PC-9 (cell line): ENCODE measurements at regions not wholly inside any gene's neighbourhood (a gene's known extent, or its start where the extent isn't known, plus 50 kb on each side); places are given as distances from the start of the nearest gene placed in this dataset.

Experiments used
- EZH2 ChIP-seq: fragments of 200-600 bp; sonication (generic); IDR thresholded peaks from 2 replicates; pipeline ENCODE4 v1.8.0; 2017; ENCODE audit warnings: antibody characterized with exemption, low read depth
- TF ChIP-seq, protein P1 (sequence below): fragments of 200-600 bp; sonication (generic); conservative IDR thresholded peaks from 2 replicates; pipeline ENCODE4 v1.6.1; 2017; ENCODE audit warnings: mixed run types, antibody characterized with exemption, mild to moderate bottlenecking, moderate library complexity

DNA sequence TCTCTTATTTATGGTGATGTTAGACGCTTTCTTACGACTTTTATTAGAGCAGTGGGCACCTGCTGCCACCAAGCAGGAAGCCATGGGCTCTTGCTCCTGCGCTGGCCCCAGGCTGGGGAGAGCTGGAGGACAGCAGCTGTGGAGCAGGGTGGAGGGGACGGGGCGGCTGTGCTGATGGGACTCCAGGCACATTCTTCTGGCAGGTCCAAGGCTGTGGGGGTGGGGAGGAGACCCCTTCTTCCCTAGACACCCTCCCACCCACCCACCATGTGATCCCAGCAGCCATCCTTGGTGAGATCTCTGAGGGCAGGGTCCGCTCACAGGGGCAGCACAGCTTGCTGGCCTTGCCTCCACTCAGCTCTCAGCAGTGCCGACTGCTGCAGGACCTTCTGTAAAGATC, 192.6 kb upstream of the IRX4 start:
- TF ChIP-seq, protein P1, sequence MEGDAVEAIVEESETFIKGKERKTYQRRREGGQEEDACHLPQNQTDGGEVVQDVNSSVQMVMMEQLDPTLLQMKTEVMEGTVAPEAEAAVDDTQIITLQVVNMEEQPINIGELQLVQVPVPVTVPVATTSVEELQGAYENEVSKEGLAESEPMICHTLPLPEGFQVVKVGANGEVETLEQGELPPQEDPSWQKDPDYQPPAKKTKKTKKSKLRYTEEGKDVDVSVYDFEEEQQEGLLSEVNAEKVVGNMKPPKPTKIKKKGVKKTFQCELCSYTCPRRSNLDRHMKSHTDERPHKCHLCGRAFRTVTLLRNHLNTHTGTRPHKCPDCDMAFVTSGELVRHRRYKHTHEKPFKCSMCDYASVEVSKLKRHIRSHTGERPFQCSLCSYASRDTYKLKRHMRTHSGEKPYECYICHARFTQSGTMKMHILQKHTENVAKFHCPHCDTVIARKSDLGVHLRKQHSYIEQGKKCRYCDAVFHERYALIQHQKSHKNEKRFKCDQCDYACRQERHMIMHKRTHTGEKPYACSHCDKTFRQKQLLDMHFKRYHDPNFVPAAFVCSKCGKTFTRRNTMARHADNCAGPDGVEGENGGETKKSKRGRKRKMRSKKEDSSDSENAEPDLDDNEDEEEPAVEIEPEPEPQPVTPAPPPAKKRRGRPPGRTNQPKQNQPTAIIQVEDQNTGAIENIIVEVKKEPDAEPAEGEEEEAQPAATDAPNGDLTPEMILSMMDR = no peak
- TF ChIP-seq EZH2 = no peak
